SK-N-SH (cell line): ENCODE measurements at regions not wholly inside any gene's neighbourhood (a gene's known extent, or its start where the extent isn't known, plus 50 kb on each side); places are given as distances from the start of the nearest gene placed in this dataset.

Experiments used
- EP300 ChIP-seq, 2 experiments: IDR thresholded peaks; 2 replicates each; pipeline versions ENCODE4 v1.4.0 to v1.6.1; 2012; ENCODE audit warnings: borderline replicate concordance in 1 of 2, low read depth in 1 of 2, low read length in 1 of 2
- YY1 ChIP-seq: IDR thresholded peaks from 2 replicates; pipeline ENCODE4 v1.4.0; 2012; ENCODE audit warnings: low read depth, mild to moderate bottlenecking
- TF ChIP-seq, protein P1 (sequence below): fragments of 200-600 bp; sonication (generic); IDR thresholded peaks from 2 replicates; pipeline ENCODE4 v1.6.1; 2017; ENCODE audit warnings: antibody characterized with exemption, mild to moderate bottlenecking, moderate library complexity
- TF ChIP-seq, protein P2 (sequence below): IDR thresholded peaks from 2 replicates; pipeline ENCODE4 v1.4.0; 2012; ENCODE audit warnings: low read depth

DNA sequence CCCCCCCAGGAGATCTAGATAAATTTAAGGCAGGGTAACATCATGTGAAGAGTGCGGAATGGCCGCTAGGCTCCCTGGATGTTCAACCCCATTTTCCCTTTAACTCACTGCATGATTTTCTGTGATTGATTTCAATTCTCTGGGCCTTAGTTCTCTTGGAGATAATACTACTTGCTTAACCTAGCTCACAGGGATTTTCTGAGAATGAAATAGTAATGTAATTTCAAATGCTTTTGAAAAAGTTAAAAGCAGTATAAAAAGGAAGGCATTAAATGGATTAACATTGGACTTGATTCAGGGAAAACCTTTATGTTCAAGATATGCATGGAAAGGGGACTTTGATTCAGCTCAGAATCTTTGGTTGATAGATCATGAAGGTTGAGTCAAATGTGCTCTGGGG, 90.9 kb downstream of the KIF4B start:
- TF ChIP-seq, protein P1, sequence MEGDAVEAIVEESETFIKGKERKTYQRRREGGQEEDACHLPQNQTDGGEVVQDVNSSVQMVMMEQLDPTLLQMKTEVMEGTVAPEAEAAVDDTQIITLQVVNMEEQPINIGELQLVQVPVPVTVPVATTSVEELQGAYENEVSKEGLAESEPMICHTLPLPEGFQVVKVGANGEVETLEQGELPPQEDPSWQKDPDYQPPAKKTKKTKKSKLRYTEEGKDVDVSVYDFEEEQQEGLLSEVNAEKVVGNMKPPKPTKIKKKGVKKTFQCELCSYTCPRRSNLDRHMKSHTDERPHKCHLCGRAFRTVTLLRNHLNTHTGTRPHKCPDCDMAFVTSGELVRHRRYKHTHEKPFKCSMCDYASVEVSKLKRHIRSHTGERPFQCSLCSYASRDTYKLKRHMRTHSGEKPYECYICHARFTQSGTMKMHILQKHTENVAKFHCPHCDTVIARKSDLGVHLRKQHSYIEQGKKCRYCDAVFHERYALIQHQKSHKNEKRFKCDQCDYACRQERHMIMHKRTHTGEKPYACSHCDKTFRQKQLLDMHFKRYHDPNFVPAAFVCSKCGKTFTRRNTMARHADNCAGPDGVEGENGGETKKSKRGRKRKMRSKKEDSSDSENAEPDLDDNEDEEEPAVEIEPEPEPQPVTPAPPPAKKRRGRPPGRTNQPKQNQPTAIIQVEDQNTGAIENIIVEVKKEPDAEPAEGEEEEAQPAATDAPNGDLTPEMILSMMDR, result no peak
- TF ChIP-seq EP300 (IDR thresholded peaks at IDR 0.05; ENCODE audit: borderline replicate concordance in 1 of 2, low read depth in 1 of 2, low read length in 1 of 2), result no peak
- TF ChIP-seq, protein P2, sequence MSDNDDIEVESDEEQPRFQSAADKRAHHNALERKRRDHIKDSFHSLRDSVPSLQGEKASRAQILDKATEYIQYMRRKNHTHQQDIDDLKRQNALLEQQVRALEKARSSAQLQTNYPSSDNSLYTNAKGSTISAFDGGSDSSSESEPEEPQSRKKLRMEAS, result no peak
- TF ChIP-seq YY1, result no peak
